Natural killer cell (primary cell): ENCODE measurements at regions not wholly inside any gene's neighbourhood (a gene's known extent, or its start where the extent isn't known, plus 50 kb on each side); places are given as distances from the start of the nearest gene placed in this dataset.

Experiments used
- ATAC-seq, 3 donors: fragments of 150-1000 bp in 2 of 3; fragments of 200-7000 bp in 1 of 3; cut with Tn5 transposase; 1 replicate in 1 of 3; 2 replicates in 2 of 3; pipeline ENCODE4 v1.10.0; 2021; ENCODE audit warnings: mild to moderate bottlenecking in 2 of 3, moderate library complexity in 2 of 3
- DNase-seq, 2 donors: peaks; one replicate each; pipeline versions ENCODE4 v3.0.0 to v3.0.0-alpha.2; 2013 to 2021; ENCODE audit warnings: mixed read lengths in 1 of 2
- H3K27ac ChIP-seq: one replicate; pipeline ENCODE4 v1.5.1; 2013; ENCODE audit warnings: mild to moderate bottlenecking, low read length
- H3K27me3 ChIP-seq: one replicate; pipeline ENCODE4 v1.6.1; 2013; ENCODE audit warnings: low read length; ENCODE audit not compliant: control insufficient read depth, insufficient read depth
- H3K36me3 ChIP-seq: one replicate; pipeline ENCODE4 v1.6.1; 2013; ENCODE audit warnings: low read length; ENCODE audit not compliant: control insufficient read depth, insufficient read depth
- H3K4me1 ChIP-seq: one replicate; pipeline ENCODE4 v1.6.1; 2013; ENCODE audit warnings: low read length; ENCODE audit not compliant: control insufficient read depth, insufficient read depth
- H3K4me3 ChIP-seq: one replicate; pipeline ENCODE4 v1.5.1; 2013; ENCODE audit warnings: low read length
- H3K9me3 ChIP-seq: one replicate; pipeline ENCODE4 v1.6.1; 2013; ENCODE audit warnings: low read length; ENCODE audit not compliant: control insufficient read depth, insufficient read depth
- H3K27ac Mint-ChIP-seq, 2 donors: one replicate each; pipeline ENCODE4 v1.8.0; 2022; ENCODE audit warnings: mild to moderate bottlenecking in 2 of 2, mixed read lengths in 2 of 2, moderate library complexity in 1 of 2
- H3K27me3 Mint-ChIP-seq, 2 donors: one replicate each; pipeline ENCODE4 v1.8.0; 2022; ENCODE audit warnings: low read depth in 2 of 2, mixed read lengths in 2 of 2
- H3K36me3 Mint-ChIP-seq: one replicate; pipeline ENCODE4 v1.8.0; 2022; ENCODE audit warnings: mixed read lengths
- H3K4me1 Mint-ChIP-seq, 2 donors: one replicate each; pipeline ENCODE4 v1.8.0; 2022; ENCODE audit warnings: mixed read lengths in 2 of 2
- H3K4me3 Mint-ChIP-seq: one replicate; pipeline ENCODE4 v1.8.0; 2022; ENCODE audit warnings: mild to moderate bottlenecking, moderate library complexity, mixed read lengths
- H3K9me3 Mint-ChIP-seq, 2 donors: one replicate each; pipeline ENCODE4 v1.8.0; 2022; ENCODE audit warnings: mixed read lengths in 2 of 2
- CTCF ChIP-seq: fragments of 200-600 bp; IDR thresholded peaks from one replicate; pipeline ENCODE4 v1.8.0; 2022; ENCODE audit warnings: antibody characterized with exemption
- WGBS: methylation state at CpG from one replicate; pipeline ENCODE4 v1.1.7; 2013; ENCODE audit warnings: missing lambda C conversion rate; ENCODE audit not compliant: insufficient coverage; 5-methylcytosine and 5-hydroxymethylcytosine counted together
- intact Hi-C: fragments of 100-400 bp; cut with micrococcal nuclease; formaldehyde crosslinking; loops from one replicate; pipeline ENCODE4 v1.14.2; 2022

DNA sequence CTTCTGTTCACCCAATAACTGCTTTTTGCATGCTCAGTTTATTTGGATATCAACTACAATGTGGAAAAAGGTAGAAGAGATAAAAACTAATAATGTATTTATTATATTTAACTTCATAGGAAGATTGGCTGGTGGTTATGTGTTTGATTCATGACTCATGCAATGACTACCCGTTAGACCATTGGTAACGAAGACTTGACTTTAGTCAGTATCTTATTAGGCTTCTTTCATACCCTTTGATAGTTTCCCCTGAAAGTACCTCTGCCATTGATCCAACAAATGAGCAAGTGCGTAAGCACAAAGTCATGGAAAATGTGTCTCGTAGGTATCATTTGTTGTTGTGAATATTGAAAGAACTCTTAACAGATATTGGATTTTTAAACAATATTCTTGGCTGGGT lies 394.7 kb downstream of the PPP3CA start:
- Mint-ChIP-seq H3K9me3 (no peaks in the 10 kb centered on the region), H3K36me3 (no peaks in the 10 kb centered on the region), H3K27ac (no peak overlapping the region), H3K4me1 (no peaks in the 10 kb centered on the region), H3K4me3 (no peak overlapping the region), H3K27me3 (peaks cover 3 to 13% of the 10 kb centered on the region in 2 donors)
- no peak for TF ChIP-seq CTCF
- no peaks in the 10 kb centered on the region for H3K36me3 ChIP-seq
- no peak for DNase-seq
- no peaks in the 10 kb centered on the region for H3K9me3 ChIP-seq
- no peaks in the 10 kb centered on the region for H3K4me1 ChIP-seq
- no peak for ATAC-seq
- 93% methylated on average over 4 of the region's 4 CpGs for WGBS
- no peak overlapping the region for H3K4me3 ChIP-seq
- intact Hi-C loops = no loop called here
- no peaks in the 10 kb centered on the region for H3K27me3 ChIP-seq
- H3K27ac ChIP-seq = no peak overlapping the region

DNA sequence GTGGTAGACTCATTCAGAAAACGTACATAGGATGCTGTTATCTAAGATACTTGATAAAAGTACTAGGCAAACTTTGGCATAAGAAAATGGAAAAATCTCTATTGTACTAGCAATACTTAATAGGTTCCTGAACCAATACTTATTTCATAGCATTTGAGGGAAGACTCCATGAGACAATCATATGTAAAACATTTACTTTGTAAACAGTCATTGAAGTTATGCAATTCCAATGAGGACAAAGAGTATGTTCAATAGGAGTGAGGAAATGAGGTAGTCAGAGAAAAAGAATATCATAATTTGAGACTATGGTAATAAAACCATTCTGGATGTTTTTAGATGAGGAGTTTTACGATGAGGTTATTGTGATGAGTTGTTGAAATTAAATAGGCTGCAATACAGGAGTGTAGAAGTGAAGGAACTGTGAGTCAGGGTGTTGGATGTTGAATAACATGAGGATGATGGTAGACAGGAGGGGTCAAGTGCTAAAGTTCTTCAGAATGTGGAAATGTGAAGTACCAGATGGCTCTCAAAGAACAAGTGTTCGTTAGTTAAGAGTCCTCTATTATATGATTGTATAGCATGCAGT lies 397.9 kb downstream of the PPP3CA start:
- no peak overlapping the region for H3K27ac Mint-ChIP-seq
- Histone ChIP-seq H3K36me3 (no peaks in the 10 kb centered on the region), H3K9me3 (no peaks in the 10 kb centered on the region), H3K4me3 (no peak overlapping the region), H3K27ac (no peak overlapping the region), H3K27me3 (no peaks in the 10 kb centered on the region), H3K4me1 (no peaks in the 10 kb centered on the region)
- H3K4me1 Mint-ChIP-seq = no peaks in the 10 kb centered on the region
- intact Hi-C loops = no loop called here
- no peak overlapping the region for H3K4me3 Mint-ChIP-seq
- ATAC-seq = no peak
- DNase-seq = no peak
- TF ChIP-seq CTCF = no peak
- H3K27me3 Mint-ChIP-seq = peaks cover 4 to 10% of the 10 kb centered on the region in 2 donors
- WGBS = 91% methylated on average over 1 of the region's 3 CpGs
- no peaks in the 10 kb centered on the region for H3K36me3 Mint-ChIP-seq
- H3K9me3 Mint-ChIP-seq = no peaks in the 10 kb centered on the region

- Mint-ChIP-seq H3K27me3 (peaks cover 4 to 7% of the 10 kb centered on the region in 2 donors), H3K4me3 (no peak overlapping the region), H3K9me3 (no peaks in the 10 kb centered on the region), H3K27ac (no peak overlapping the region), H3K4me1 (no peaks in the 10 kb centered on the region), H3K36me3 (no peaks in the 10 kb centered on the region)
- WGBS = 94% methylated on average over 2 of the region's 4 CpGs
- Histone ChIP-seq H3K9me3 (no peaks in the 10 kb centered on the region), H3K27me3 (no peaks in the 10 kb centered on the region), H3K4me3 (no peak overlapping the region), H3K4me1 (no peaks in the 10 kb centered on the region), H3K36me3 (no peaks in the 10 kb centered on the region), H3K27ac (no peak overlapping the region)
- ATAC-seq (no peak), DNase-seq (no peak)
- intact Hi-C loops = no loop called here
- no peak for TF ChIP-seq CTCF
These were observed 398.4 kb downstream of the PPP3CA start for GRCh38 chr4:100948911-100949310.

GRCh38 chr4:100945789-100946188 lies 401.5 kb downstream of the PPP3CA start:
- H3K27me3 ChIP-seq = no peaks in the 10 kb centered on the region
- no peak overlapping the region for H3K4me3 ChIP-seq
- H3K4me1 Mint-ChIP-seq = no peaks in the 10 kb centered on the region
- no peak overlapping the region for H3K4me3 Mint-ChIP-seq
- ATAC-seq = no peak
- H3K27ac ChIP-seq = no peak overlapping the region
- peaks cover 8% of the 10 kb centered on the region for H3K36me3 Mint-ChIP-seq
- TF ChIP-seq CTCF = no peak
- peaks cover 0 to 2% of the 10 kb centered on the region in 2 donors for H3K9me3 Mint-ChIP-seq
- peaks cover 4 to 19% of the 10 kb centered on the region in 2 donors for H3K27me3 Mint-ChIP-seq
- intact Hi-C loops = no loop called here
- DNase-seq = no peak
- no peak overlapping the region for H3K27ac Mint-ChIP-seq
- H3K4me1 ChIP-seq = no peaks in the 10 kb centered on the region
- no peaks in the 10 kb centered on the region for H3K9me3 ChIP-seq
- no peaks in the 10 kb centered on the region for H3K36me3 ChIP-seq
